ENCODE measurements at regions not wholly inside any gene's neighbourhood (a gene's known extent, or its start where the extent isn't known, plus 50 kb on each side); places are given as distances from the start of the nearest gene placed in this dataset.

DNA sequence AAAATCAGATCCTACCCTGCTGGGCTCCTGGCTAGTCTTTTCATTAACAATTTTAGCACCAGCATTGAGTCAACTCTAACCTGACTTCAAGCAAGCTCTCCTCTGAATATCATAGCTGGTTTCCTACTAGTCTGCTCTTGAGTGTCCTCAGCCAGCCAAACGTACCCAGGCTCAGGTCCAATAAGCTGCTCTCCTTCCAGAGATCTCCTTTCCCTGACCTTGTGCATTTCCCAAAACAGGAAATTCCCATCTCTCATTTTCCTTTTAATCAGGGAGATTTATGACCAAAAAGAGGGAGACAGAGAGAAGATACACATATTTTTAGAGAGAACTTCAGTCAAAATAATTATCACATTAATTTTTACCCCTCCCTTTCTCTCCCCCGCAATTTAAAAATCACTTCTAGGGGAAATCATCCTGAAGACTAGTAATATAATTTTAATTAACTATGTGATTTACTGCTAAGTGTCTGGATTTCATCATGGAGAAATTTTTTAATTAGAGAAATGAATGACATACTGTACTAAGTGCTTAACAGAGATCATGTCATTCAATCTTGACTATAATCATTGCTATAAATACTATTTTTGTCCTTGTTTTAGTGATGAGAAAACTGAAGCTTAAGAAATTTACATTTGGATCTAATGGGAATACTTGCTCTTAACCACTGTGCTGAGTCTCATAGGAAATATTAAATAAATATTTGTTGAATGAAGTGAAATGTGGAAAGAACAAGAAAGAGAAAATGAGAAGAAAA, 421.7 kb upstream of the INTU start:
- DNase-seq, result no peak

DNA sequence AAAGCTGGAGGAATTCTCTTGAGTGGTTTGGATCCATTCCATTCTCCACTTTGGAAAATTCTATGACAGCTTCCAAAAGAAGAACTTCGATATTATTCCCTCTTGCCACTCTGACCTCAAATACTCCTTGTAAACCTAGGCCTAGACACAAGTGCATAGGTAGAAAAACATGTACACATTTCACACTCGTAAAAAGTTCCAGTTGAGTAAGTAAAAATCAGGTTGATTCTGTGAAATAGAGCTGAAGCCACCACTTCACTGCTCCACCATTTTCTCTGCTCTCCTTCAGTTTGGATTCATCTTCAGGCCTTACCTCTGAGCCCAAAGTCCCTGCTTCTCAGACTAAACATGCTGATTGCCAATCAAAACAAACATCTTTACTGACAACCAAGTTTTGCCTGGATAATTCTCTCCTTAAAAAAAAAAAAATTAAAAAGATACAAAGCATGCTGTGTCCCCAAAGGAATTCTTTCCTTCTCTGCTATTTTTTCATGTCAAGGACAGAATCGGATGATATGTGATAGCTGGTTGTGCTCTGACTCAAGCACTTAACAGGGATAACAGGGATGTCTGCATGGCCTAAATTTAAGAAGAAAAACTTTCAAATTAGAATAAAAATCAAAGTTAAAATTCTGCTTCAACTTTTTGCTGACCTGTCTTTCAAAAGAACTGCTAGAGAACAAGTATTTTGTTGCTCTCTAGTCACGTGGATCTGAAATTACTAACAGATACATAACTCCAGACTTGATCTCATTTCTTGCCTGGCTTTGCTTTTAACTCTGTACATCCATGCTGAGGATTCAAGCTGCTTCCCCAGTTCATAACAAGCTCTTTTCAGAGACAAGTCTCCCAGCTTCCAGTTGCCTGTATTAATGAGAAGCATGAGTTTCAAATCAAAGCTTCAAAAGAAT, 420.9 kb upstream of the INTU start:
- no peak for DNase-seq

DNA sequence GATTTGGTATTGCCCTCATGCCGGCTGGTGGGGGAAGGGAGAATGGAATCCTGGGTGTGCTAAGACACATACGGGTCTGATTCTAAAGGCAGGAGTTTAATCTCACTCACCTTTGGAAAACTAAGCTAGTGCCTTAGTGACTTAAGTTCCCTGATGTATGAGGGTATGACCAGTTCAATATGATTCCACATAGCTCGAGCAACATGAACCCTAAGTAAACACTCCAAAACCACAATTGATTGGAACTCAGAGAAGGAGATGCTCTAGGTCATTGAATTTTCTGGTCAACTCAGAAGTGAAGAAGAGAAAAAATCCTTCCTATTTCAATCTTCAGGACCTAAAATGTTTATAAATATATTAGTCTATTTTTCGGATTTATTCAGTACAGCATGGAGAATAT, 420.1 kb upstream of the INTU start:
- DNase-seq, result no peak

DNA sequence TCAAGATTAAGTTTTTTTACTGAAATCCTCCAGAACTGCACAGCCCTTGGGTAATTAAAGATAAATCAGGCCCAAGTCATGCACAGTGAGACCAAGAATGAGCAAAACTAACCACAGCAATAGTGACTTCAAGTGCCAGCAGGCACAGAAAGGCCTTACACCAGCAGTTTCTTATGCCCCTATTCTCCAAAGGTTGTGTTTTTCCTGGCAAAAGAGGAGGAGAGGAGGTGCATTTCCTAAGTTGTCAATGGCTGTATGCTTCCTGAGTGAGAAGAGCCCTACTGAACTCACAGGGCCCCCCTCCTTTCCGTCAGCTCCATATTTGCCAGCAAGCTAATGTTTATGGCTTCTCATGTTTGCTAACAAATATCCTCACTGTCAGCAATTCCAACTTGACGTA, 418.7 kb upstream of the INTU start:
- DNase-seq, result no peak

DNA sequence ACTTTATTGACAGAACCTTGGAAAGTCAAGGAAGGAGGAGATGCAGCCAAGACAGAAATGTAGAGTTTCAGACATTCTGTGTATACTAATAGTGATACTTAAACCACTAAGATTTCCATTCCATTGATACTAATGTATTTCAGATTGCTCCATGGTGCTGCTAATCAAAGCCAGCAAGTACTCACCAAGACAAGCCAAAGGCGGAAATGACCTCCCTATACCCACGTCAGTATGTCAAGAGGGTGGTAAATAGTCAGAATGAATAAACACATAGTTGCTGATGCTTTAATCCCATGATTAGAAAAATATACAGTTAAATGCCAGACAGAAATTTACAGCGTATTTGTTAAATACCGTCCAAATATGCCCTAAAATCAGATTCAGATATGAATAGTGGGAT, 417.8 kb upstream of the INTU start:
- no peak for DNase-seq

DNA sequence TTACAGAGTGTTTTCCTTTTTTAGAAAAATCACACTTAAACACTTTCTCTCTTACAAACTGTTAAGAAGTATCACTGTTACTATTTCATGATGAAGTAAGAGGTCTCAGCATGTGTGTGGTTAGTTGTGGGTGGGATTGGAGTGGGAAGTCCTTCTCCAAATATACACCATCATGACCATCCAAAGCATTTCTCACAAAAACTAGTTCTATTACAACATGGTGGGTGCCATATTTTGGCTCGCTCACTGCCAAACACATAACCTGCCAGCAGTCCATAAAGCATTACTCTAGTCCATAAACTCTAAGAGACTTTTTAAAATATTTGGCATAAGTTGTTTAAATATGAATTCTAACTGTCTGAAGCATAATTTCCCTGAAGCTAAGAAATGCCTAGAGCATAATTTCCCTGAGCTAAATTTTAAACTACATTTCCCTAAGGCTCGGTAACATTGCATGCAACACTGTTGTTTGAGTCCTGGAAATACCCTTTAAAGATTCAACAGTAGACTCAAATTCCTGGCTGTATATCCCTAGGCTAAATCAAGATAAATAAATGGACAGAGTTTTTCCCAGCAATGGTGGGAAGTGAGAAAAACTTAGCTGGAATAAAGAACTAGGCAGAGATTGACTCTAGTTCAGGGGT, 415.0 kb upstream of the INTU start:
- no peak for DNase-seq

DNA sequence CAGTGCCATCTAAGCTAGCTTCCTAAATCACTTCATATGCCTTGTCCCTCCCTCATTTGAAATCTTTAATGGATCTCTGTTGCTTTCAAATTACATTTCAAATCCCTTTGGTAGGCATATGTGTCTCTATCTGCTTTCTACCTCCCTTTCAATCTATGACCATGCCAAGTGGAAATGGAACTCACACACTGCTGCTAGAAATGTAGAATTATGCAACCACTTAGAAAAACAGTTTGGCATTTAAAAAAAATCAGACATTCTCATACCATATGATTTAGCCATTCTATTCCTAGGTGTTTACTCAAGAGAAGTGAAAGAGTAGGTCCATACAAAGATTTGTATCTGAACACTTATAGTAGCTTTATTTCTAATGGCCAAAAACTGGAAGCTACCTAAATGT, 413.5 kb upstream of the INTU start:
- no peak for DNase-seq

DNA sequence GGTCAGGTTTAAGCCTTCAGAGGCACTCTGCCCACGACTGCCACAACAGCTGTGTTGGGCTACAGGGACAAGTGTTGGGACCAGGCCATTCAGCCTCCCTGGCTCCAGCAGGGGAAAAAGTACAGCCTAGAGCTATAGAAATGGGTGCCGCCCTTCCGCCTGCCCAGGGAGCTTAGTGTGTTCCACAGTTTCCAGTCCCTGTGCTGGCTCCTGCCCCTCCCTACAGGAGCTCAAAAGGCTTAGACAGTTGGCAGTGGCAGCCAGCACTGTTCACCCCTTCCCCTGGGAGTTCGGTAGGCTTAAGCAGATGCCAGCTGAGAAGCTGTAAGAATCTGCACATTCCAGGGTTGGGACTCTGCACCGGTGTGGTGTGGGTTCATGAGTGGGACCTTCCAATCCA, 408.2 kb upstream of the INTU start:
- no peak for DNase-seq

DNA sequence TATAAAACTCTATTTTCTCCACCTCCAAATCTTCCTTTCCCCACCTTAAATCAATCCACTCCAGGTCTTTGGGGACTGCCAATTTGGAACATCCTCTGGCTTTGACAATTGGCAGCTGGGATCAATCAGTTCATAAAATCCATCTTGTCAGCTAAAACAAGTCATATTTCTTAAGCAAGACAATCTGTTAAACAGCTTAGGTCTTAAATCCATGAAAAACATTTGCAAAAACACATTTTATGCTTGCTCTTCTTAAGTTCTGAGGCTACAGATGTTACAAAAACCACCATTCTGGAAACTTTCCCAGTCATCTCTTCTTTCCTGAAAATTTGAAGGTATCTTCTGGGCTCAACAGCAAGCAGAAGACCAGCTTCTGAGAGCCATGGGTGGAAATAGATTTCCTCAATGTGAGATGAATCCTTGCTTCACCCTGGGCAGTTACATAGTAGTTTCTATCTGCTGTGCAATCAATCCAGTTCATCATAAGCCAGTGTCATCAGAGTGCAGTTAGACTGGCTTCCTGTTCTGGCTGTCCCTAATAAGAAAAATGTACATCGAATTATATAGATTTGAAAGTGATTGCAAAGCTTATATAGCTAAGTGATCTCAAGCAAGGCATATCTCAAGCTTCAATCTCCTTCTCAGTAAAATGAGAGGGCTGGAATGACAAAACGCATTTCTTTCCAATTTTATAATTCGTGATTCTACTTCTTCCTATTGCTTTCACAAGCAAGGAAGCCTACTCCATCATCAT, 402.7 kb upstream of the INTU start:
- no peak for DNase-seq

DNA sequence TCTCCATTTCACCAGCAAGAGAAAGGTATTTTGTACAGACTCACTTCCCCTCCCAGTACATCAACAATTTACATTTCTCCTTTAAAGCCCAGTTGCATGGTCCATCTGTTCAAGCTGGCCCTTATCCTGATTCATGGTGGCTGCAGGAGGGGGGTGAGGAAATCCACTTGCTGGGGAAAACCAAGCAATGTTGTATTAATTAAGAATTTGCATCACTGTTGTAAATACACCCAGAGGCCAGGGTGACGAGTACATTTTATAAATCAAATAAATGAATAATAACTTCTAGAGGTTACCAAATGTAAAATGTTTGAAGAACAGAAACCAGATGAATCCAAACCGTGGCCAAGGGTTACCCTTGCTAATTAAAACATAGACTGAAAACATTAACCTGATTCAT, 395.9 kb upstream of the INTU start:
- DNase-seq, result no peak

DNA sequence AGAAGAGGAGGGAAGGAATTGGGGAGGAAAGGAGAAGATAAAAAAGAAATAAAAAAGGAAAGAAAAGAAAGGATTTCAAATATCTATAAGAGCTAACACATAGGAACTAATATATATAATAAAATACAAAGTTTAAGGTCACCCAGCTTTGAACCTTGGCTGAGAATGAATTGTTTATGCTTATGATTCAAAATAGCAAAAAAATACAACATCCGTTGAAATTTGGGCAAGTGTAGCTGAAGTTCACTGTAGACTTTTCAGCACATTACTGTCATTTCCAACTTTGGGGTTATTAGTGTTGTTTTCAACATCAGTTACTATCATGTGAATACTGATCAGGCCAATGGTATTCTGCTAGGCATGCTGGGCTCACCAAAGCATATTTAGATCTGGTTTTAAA, 395.2 kb upstream of the INTU start:
- no peak for DNase-seq

DNA sequence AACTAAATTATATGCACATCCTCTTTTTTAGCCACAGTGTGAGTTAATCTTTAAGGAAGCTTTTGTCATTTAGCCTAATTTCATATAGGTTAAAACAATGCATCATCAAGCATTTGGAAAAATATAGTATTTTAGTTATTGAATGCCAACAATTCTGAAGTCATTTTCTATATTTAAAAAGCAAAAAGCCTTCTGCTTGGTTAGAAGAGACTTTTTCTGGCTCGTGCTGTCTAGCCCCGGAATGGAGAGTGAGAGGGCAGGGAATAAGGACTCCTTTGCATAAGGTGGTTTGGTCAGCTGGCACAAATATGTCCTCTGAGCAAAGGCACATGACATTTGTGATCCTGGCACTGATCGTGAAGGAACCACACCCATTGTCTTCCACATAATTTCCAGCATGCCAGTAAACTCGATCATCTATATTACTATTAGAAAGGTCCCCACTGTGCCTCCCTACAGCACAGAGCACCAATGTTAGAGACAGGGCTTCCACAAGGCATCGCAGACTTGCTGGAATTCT, 393.7 kb upstream of the INTU start:
- no peak for DNase-seq

DNA sequence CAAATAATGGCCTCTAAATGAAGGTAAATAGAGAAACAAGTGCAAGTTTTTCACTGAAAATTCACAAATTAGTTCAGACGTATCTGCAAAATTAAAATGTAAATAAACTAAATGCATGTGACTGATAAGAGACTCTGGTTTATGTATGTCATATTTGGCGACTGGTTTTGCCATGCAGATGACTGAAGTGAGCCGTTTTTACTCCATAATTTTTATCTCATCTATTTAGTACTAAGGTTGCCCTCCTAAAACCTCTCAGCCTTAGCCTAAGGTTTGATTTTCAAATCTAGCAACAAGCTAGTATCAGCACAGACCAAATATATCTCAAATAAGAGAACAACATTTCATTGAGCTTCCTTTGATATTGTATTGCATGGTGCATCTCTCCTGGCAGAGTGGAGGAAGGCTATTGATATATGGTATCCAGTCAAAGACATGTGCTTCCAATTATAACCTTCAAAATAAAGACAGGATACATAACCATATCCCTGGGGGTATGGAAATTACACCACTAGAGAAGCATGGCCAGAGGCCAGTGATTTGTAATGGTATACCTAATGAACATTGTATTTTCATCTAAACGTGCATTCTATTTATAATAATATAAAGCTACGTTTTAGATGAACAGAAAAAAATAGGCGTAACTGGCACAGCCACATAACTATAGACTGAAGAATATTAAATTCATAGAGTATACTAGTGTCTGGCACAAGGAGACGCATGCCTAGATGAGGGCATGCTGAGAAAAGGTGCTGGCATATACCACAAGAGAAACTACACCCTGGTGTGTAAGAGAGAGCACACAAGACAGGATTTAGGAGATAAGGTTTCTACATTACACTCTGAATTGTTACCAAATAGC, 392.6 kb upstream of the INTU start:
- no peak for DNase-seq

DNA sequence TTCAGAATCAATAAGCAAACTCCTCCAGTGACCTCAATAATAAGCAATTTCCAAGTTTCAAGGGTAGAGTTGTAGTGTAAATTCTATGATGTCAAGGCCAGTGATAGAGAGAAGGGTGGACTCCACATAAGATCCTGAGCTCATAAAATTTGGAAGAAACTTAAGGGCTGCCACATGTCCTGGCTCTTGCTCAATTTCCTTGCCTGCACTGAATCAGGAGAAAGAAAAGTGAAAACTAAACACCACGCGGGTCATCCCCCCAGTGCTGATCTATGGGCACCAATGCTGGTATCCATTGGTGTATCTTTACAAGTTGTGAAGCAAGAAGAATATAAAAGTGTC, 392.0 kb upstream of the INTU start:
- DNase-seq, result no peak

DNA sequence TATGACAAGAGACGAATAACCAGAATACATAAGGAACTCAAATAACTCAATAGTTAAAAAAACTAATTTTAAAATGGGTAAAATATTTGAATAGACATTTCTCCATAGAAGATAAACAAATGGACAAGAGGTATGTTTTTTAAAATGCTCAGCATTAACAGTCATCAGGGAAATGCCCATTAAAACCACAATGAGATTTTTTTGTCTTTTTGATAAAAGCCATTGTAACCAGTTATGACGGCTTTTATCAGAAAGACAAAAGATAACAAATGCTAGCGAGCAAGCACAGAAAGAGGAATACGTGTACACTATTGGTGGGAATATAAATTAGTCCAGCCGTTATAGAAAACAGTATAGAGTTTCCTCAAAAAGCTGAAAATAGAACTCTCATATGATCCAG, 388.2 kb upstream of the INTU start:
- no peak for DNase-seq

DNA sequence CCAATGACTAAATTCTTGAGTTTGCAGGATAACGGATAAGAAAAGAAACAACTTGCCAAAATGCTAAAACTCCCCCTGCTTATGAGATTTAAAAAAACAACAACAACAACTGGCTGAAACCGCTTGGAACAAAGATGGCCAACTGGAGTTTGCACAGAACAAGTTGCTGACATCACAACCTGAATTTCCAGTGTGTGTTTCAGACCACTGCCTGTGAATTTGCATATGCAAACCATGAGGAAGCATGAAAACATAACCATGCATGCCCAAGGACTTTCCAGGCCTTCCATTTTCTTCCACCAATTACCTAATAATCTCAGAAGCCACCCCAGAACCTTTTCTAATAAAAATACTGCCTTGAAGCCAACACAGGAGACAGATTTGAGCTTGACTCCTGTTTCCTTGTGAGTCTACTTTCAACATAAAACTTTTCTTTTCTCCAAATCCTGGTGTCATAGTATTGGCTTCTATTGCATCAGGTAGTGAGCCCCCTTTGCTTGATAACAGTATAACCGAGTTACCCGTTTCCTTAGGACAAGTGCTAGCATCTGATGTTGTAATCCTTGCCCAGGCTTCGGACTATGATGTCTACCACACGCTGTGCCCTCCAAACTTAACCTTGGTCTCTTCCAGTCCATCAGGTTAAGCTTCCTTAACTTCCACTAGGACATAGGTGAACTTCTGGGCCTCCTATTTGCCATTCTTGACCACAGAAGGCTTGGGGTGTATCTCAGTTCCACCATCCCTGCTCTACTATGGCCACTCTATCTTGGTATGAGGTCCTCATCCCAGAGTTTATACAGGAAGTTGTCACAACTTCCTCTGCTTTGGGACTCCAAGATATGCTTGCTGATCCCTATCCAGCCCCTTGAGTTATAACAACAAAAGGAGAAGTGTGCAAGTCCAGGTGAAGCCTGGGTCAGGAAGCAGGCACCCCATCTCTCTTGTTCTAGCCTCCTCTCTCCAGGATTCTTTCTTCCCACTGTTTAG, 385.5 kb upstream of the INTU start:
- no peak for DNase-seq

DNA sequence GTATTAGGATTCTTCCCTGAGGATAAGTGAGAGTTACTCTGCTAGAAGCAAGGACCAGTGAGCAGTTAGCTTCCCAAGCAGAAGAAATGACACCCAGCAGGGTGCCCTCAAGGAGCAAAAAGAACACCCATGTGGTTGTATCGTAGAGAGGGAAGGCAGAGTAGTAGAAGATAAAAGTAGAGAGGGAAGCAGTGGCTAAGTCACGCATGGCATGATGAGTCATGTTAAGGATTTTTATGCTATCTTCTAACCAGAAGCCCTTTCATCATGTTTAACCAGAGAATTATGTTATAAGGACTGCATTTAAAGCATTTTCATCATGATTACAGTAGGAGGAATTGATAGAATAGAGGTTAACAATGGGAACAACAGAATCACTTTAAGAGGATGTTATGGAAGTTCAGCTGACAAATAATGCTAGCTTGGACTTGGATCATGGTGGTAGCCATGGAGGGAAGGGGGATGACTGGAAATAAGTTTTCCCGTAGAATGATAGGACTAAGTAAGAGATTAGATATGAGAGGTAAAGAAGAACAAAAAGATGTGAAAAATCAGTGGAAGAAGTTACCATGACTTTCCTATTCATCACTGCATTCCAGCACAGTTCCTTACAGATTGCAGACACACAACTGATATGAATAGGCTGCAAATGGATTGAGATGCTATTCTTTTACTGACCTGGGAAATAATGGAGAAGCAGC, 383.5 kb upstream of the INTU start:
- DNase-seq, result no peak

DNA sequence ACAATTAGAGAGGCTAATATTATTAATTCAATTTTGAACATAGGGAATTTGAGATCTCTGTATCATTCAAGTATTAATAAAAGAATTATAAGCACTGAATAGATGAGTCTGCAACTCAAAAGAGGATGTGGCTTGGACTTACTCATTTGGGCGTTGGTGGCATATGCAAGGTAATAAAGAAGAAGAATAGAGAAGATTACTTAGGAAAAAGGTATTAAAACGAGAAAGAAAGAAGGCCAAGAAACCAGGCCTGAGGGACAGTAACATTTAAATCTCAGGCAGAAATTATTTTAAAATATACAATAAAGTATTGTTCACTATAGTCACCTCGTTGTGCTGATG, 383.0 kb upstream of the INTU start:
- no peak for DNase-seq

DNA sequence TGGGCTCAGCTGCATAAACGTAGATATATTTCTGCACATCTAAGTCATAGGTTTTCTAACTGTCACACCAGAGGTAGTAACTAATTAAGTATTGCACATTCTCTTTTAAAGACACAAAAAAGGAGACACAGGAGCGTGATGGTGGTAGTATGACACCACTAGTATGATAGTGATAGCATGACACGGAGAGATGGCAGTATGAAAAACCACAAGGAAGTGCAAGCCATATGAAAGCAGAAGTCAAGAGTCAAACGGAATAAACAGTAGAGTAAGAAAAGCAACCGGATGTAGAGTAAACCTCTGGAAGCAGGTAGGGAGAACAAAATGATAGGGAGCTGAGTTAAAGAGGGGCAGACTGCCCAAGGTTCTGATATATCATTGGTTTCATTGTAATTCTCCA, 382.2 kb upstream of the INTU start:
- no peak for DNase-seq

DNA sequence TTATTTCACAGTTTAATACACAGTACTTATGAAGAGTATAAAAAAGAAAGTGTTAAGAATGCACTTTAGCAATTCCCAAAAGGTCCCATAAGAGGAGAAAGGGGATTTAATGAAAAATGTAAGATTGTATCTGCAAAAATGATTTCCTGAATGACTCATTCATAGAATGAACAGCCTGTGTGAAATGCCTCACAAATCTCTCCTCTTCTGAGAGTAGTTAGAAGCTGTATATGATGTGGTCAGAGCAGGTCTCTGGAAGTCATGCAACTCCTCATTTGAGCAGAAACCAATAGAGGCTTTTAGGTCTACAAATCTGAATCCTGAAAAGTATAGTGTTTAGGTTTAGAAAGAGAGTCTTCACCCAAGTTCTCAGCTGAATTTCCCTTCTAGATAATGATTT, 381.3 kb upstream of the INTU start:
- no peak for DNase-seq

All from 8988T (cell line).